HEK293T (cell line): ENCODE measurements at regions not wholly inside any gene's neighbourhood (a gene's known extent, or its start where the extent isn't known, plus 50 kb on each side); places are given as distances from the start of the nearest gene placed in this dataset.

ENCODE experiments used
- ELF4 ChIP-seq: fragments of 450-650 bp; IDR thresholded peaks from 2 replicates; pipeline ENCODE4 v1.6.1; 2017; ENCODE audit warnings: antibody characterized with exemption
- FOXA1 ChIP-seq: fragments of 450-650 bp; IDR thresholded peaks from 2 replicates; pipeline ENCODE4 v1.6.1; 2016; ENCODE audit warnings: mild to moderate bottlenecking
- FOXM1 ChIP-seq: fragments of 450-650 bp; IDR thresholded peaks from 2 replicates; pipeline ENCODE4 v1.6.1; 2017; ENCODE audit warnings: mild to moderate bottlenecking, borderline replicate concordance
- HDGF ChIP-seq: fragments of 450-650 bp; IDR thresholded peaks from 2 replicates; pipeline ENCODE4 v1.6.1; 2017; ENCODE audit warnings: antibody characterized with exemption, borderline replicate concordance
- L3MBTL2 ChIP-seq: fragments of 450-650 bp; conservative IDR thresholded peaks from 2 replicates; pipeline ENCODE4 v1.6.1; 2016; ENCODE audit warnings: mild to moderate bottlenecking
- SUZ12 ChIP-seq: fragments of 450-650 bp; IDR thresholded peaks from 2 replicates; pipeline ENCODE4 v1.6.1; 2016; ENCODE audit warnings: mild to moderate bottlenecking

DNA sequence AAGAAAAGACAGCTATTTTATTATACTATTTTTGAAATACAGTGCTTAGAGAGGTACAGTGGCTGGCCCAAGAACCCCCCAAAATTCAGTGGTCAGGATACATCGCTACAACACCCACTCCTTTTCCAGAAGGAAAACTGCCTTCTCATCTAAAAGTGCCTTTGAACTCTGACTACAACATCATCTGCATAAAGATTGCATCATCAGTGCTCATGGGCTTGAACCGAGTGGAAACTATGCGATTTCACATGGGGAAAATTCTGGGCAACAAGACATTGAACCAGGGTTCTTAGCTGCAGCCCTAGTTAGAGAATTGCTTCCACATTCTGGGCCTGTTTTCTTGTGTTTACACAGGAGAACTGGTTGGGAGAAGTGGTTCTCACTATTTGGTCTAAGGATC, 294.6 kb upstream of the SLC14A2 start:
- TF ChIP-seq FOXM1 (no peak), FOXA1 (no peak), L3MBTL2 (no peak), SUZ12 (no peak), ELF4 (no peak), HDGF (no peak)
